NCI-H1105 treated with DMSO at 0.1 percent for 48 hours (cell line): ENCODE measurements at regions not wholly inside any gene's neighbourhood (a gene's known extent, or its start where the extent isn't known, plus 50 kb on each side); places are given as distances from the start of the nearest gene placed in this dataset.

Source experiments
- DNase-seq: peaks from one replicate; lab custom pipeline; 2025; lab: John Stamatoyannopoulos, UW

GRCh38 chr4:181613200-181613599 is 630.0 kb upstream of the TENM3 start:
- DNase-seq = no peak

GRCh38 chr4:181618038-181618618 is 625.1 kb upstream of the TENM3 start:
- DNase-seq = no peak

- no peak for DNase-seq
Measured at GRCh38 chr4:181618896-181619295, 624.3 kb upstream of the TENM3 start.

- DNase-seq = no peak
Measured at GRCh38 chr4:181619651-181620050, 623.6 kb upstream of the TENM3 start.

- no peak for DNase-seq
Measured at GRCh38 chr4:181637186-181638105, 605.8 kb upstream of the TENM3 start.

GRCh38 chr4:181643466-181643865 is 599.7 kb upstream of the TENM3 start:
- DNase-seq = no peak

- peak; percentile 54 for DNase-seq
Measured at GRCh38 chr4:181645489-181645888, 597.7 kb upstream of the TENM3 start.

- no peak for DNase-seq
Measured at GRCh38 chr4:181646864-181647263, 596.3 kb upstream of the TENM3 start.

GRCh38 chr4:181647396-181648147 is 595.6 kb upstream of the TENM3 start:
- DNase-seq = no peak

- DNase-seq = no peak
Measured at GRCh38 chr4:181650033-181650825, 593.0 kb upstream of the TENM3 start.

GRCh38 chr4:181656748-181657147 is 586.5 kb upstream of the TENM3 start:
- DNase-seq = no peak

- DNase-seq = no peak
Measured at GRCh38 chr4:181659202-181659601, 584.0 kb upstream of the TENM3 start.

GRCh38 chr4:181659876-181660275 is 583.3 kb upstream of the TENM3 start:
- no peak for DNase-seq

- DNase-seq = no peak
Measured at GRCh38 chr4:181661090-181661489, 582.1 kb upstream of the TENM3 start.

GRCh38 chr4:181661923-181662322 is 581.3 kb upstream of the TENM3 start:
- DNase-seq = no peak

GRCh38 chr4:181662383-181662782 is 580.8 kb upstream of the TENM3 start:
- DNase-seq = peak; percentile 63

- peak; percentile 55 for DNase-seq
Measured at GRCh38 chr4:181670506-181670905, 572.7 kb upstream of the TENM3 start.

- no peak for DNase-seq
Measured at GRCh38 chr4:181671672-181672071, 571.5 kb upstream of the TENM3 start.

- no peak for DNase-seq
Measured at GRCh38 chr4:181672751-181673150, 570.5 kb upstream of the TENM3 start.

GRCh38 chr4:181674315-181674875 is 568.8 kb upstream of the TENM3 start:
- DNase-seq = no peak

- no peak for DNase-seq
Measured at GRCh38 chr4:181676546-181676945, 566.7 kb upstream of the TENM3 start.

- no peak for DNase-seq
Measured at GRCh38 chr4:181677201-181677600, 566.0 kb upstream of the TENM3 start.
